Prostate gland (tissue), 2 donors: ENCODE measurements at regions not wholly inside any gene's neighbourhood (a gene's known extent, or its start where the extent isn't known, plus 50 kb on each side); places are given as distances from the start of the nearest gene placed in this dataset.

ENCODE experiments used
- CTCF ChIP-seq, 4 experiments: fragments of 200-600 bp in 2 of 4; fragments of 450-650 bp in 2 of 4; sonication (generic) in 2 of 4; IDR thresholded peaks; 1 replicate in 3 of 4; 2 replicates in 1 of 4; pipeline ENCODE4 v1.5.1; 2016 to 2019; ENCODE audit warnings: antibody characterized with exemption in 4 of 4, mild to moderate bottlenecking in 2 of 4, moderate library complexity in 2 of 4
- POLR2AphosphoS5 ChIP-seq: sonication (generic); formaldehyde crosslinking; IDR thresholded peaks from one replicate; pipeline ENCODE4 v1.6.1; 2017; ENCODE audit warnings: antibody characterized with exemption

- TF ChIP-seq POLR2AphosphoS5 (no peak), CTCF (IDR thresholded peaks at IDR 0.05) (no peak)
These were observed 198.2 kb downstream of the IGLL1 start for GRCh38 chr22:23381661-23382427.
